CD14-positive monocyte (primary cell): ENCODE measurements at regions not wholly inside any gene's neighbourhood (a gene's known extent, or its start where the extent isn't known, plus 50 kb on each side); places are given as distances from the start of the nearest gene placed in this dataset.

Experiments
- DNase-seq, 3 donors: peaks; one replicate each; pipeline ENCODE4 v3.0.0-alpha.2; 2011 to 2022
- H2AFZ ChIP-seq: 2 replicates; pipeline ENCODE4 v1.6.0; 2012; ENCODE audit warnings: mild to moderate bottlenecking, low read depth, low read length, inconsistent platforms; ENCODE audit not compliant: insufficient read depth, poor library complexity, severe bottlenecking
- H3K27ac ChIP-seq, 2 donors: 1 replicate in 1 of 2; 2 replicates in 1 of 2; pipeline ENCODE4 v1.5.1; 2012 to 2013; ENCODE audit warnings: low read length in 2 of 2, control low read depth in 1 of 2, inconsistent platforms in 1 of 2, low read depth in 1 of 2, mild to moderate bottlenecking in 1 of 2
- H3K27me3 ChIP-seq, 2 donors: one replicate each; pipeline versions ENCODE4 v1.6.0 to v1.6.1; 2011 to 2013; ENCODE audit warnings: low read length in 2 of 2; ENCODE audit not compliant: control insufficient read depth in 2 of 2, insufficient read depth in 2 of 2
- H3K36me3 ChIP-seq, 2 donors: replicated peaks in 1 of 2; 1 replicate in 1 of 2; 2 replicates in 1 of 2; pipeline versions ENCODE4 v1.5.1 to v1.6.1; 2012 to 2013; ENCODE audit warnings: low read length in 2 of 2, control low read depth in 1 of 2, inconsistent platforms in 1 of 2, mild to moderate bottlenecking in 1 of 2; ENCODE audit not compliant: insufficient read depth in 2 of 2, control insufficient read depth in 1 of 2
- H3K4me1 ChIP-seq, 2 donors: 1 replicate in 1 of 2; 2 replicates in 1 of 2; pipeline versions ENCODE4 v1.5.1 to v1.6.1; 2012 to 2013; ENCODE audit warnings: low read length in 2 of 2, control low read depth in 1 of 2, inconsistent platforms in 1 of 2, mild to moderate bottlenecking in 1 of 2, moderate library complexity in 1 of 2; ENCODE audit not compliant: insufficient read depth in 2 of 2, control insufficient read depth in 1 of 2
- H3K4me2 ChIP-seq: replicated peaks from 2 replicates; pipeline ENCODE3; 2012; ENCODE audit warnings: low read length, moderate library complexity, mild to moderate bottlenecking; ENCODE audit not compliant: poor library complexity, severe bottlenecking; ENCODE audit errors: extremely low read depth
- H3K4me3 ChIP-seq, 3 experiments: fragments of 200-600 bp in 1 of 3; sonication (generic) in 1 of 3; replicated peaks in 1 of 3; 1 replicate in 2 of 3; 2 replicates in 1 of 3; pipeline ENCODE4 v1.5.1; 2011 to 2013; ENCODE audit warnings: low read length in 3 of 3, mild to moderate bottlenecking in 3 of 3, control low read depth in 2 of 3, low read depth in 2 of 3, inconsistent platforms in 1 of 3, moderate library complexity in 1 of 3
- H3K79me2 ChIP-seq: 2 replicates; pipeline ENCODE4 v1.6.0; 2012; ENCODE audit warnings: mild to moderate bottlenecking, control low read depth, inconsistent platforms, low read length, moderate library complexity; ENCODE audit not compliant: insufficient read depth
- H3K9ac ChIP-seq: 2 replicates; pipeline ENCODE4 v1.6.0; 2017; ENCODE audit warnings: low read length, mild to moderate bottlenecking; ENCODE audit not compliant: insufficient read depth, poor library complexity, severe bottlenecking
- H3K9me3 ChIP-seq, 2 donors: replicated peaks in 1 of 2; 1 replicate in 1 of 2; 2 replicates in 1 of 2; pipeline versions ENCODE4 v1.5.1 to v1.6.1; 2012 to 2013; ENCODE audit warnings: low read length in 2 of 2, control low read depth in 1 of 2; ENCODE audit not compliant: control insufficient read depth in 1 of 2, insufficient read depth in 1 of 2
- H4K20me1 ChIP-seq: 2 replicates; pipeline ENCODE4 v1.6.0; 2012; ENCODE audit warnings: mild to moderate bottlenecking, low read length, control low read depth, moderate library complexity; ENCODE audit not compliant: insufficient read depth
- H3K27ac Mint-ChIP-seq, 7 donors: one replicate each; pipeline ENCODE4 v1.8.0; 2020; ENCODE audit warnings: mild to moderate bottlenecking in 7 of 7, mixed read lengths in 7 of 7, moderate library complexity in 6 of 7, inconsistent platforms in 2 of 7
- H3K27me3 Mint-ChIP-seq, 3 donors: one replicate each; pipeline ENCODE4 v1.8.0; 2021 to 2022; ENCODE audit warnings: low read depth in 3 of 3, mild to moderate bottlenecking in 3 of 3, mixed read lengths in 3 of 3, moderate library complexity in 3 of 3, inconsistent platforms in 1 of 3
- H3K36me3 Mint-ChIP-seq, 2 donors: one replicate each; pipeline ENCODE4 v1.8.0; 2020; ENCODE audit warnings: mixed read lengths in 2 of 2, inconsistent platforms in 1 of 2, mild to moderate bottlenecking in 1 of 2
- H3K4me1 Mint-ChIP-seq: one replicate; pipeline ENCODE4 v1.8.0; 2020; ENCODE audit warnings: mild to moderate bottlenecking, mixed read lengths
- H3K4me3 Mint-ChIP-seq, 2 donors: one replicate each; pipeline ENCODE4 v1.8.0; 2020; ENCODE audit warnings: mild to moderate bottlenecking in 2 of 2, mixed read lengths in 2 of 2, moderate library complexity in 1 of 2
- H3K9me3 Mint-ChIP-seq, 7 donors: one replicate each; pipeline ENCODE4 v1.8.0; 2020 to 2022; ENCODE audit warnings: mixed read lengths in 7 of 7, mild to moderate bottlenecking in 6 of 7, moderate library complexity in 6 of 7, inconsistent platforms in 2 of 7
- CTCF ChIP-seq: fragments of 200-600 bp; IDR thresholded peaks from one replicate; pipeline ENCODE4 v1.8.0; 2022; ENCODE audit warnings: antibody characterized with exemption, mild to moderate bottlenecking
- WGBS: methylation state at CpG from one replicate; pipeline ENCODE4 v1.1.5; 2013; ENCODE audit warnings: missing lambda C conversion rate; ENCODE audit not compliant: insufficient coverage; 5-methylcytosine and 5-hydroxymethylcytosine counted together
- intact Hi-C, 2 donors: fragments of 100-400 bp; cut with micrococcal nuclease; formaldehyde crosslinking; loops; one replicate each; pipeline versions ENCODE4 v1.15.0 to v1.15.1; 2023

GRCh38 chr9:129374651-129375050 lies 196.6 kb upstream of the IER5L start:
- no peak for TF ChIP-seq CTCF
- Histone ChIP-seq H3K9ac (no peak overlapping the region), H3K27ac (no peak overlapping the region), H4K20me1 (no peaks in the 10 kb centered on the region), H3K4me1 (peaks cover 4 to 6% of the 10 kb centered on the region in 2 donors), H3K27me3 (no peaks in the 10 kb centered on the region), H3K4me3 (no peak overlapping the region), H3K4me2 (no peak overlapping the region), H3K36me3 (no peaks in the 10 kb centered on the region), H2AFZ (no peak overlapping the region), H3K79me2 (no peaks in the 10 kb centered on the region), H3K9me3 (peaks cover 0 to 6% of the 10 kb centered on the region in 2 donors)
- Mint-ChIP-seq H3K9me3 (peaks cover 0 to 8% (median 7%) of the 10 kb centered on the region in 7 donors), H3K36me3 (no peaks in the 10 kb centered on the region), H3K4me1 (peaks cover 10% of the 10 kb centered on the region), H3K27ac (no peak overlapping the region), H3K4me3 (no peak overlapping the region), H3K27me3 (peaks cover 0 to 4% (median 2%) of the 10 kb centered on the region in 3 donors)
- DNase-seq, result no peak
- intact Hi-C loops, result loop anchor here in 1 of 2 donors (5.0 kb wide), 1 partner anchor 37 kb away; no protein-coding TSS in a partner anchor
- WGBS, result no CpG with 5 or more reads among the region's 2 CpGs

- Mint-ChIP-seq H3K36me3 (no peaks in the 10 kb centered on the region), H3K27me3 (peaks cover 0 to 4% (median 2%) of the 10 kb centered on the region in 3 donors), H3K4me3 (no peak overlapping the region), H3K27ac (no peak overlapping the region), H3K4me1 (peaks cover 10% of the 10 kb centered on the region), H3K9me3 (peaks cover 0 to 13% (median 9%) of the 10 kb centered on the region in 7 donors)
- no peaks in the 10 kb centered on the region for H3K79me2 ChIP-seq
- no peak overlapping the region for H3K4me2 ChIP-seq
- H3K9ac ChIP-seq, result no peak overlapping the region
- H3K9me3 ChIP-seq, result peaks cover 0 to 9% of the 10 kb centered on the region in 2 donors
- no peak overlapping the region for H2AFZ ChIP-seq
- no peaks in the 10 kb centered on the region for H3K27me3 ChIP-seq
- no peak overlapping the region for H3K27ac ChIP-seq
- H4K20me1 ChIP-seq, result no peaks in the 10 kb centered on the region
- no peak overlapping the region for H3K4me3 ChIP-seq
- no CpG with 5 or more reads among the region's 3 CpGs for WGBS
- intact Hi-C loops, result loop anchor here in 1 of 2 donors (5.0 kb wide), 1 partner anchor 37 kb away; no protein-coding TSS in a partner anchor
- DNase-seq, result no peak
- H3K36me3 ChIP-seq, result no peaks in the 10 kb centered on the region
- H3K4me1 ChIP-seq, result peaks cover 4 to 6% of the 10 kb centered on the region in 2 donors
- no peak for TF ChIP-seq CTCF
Measured at GRCh38 chr9:129374231-129374630, 196.2 kb upstream of the IER5L start.
